NCI-H748 (cell line): ENCODE measurements at regions not wholly inside any gene's neighbourhood (a gene's known extent, or its start where the extent isn't known, plus 50 kb on each side); places are given as distances from the start of the nearest gene placed in this dataset.
"Not testable (repeated sequence)": the region's sequence is repeated elsewhere in the genome, so short reads cannot be mapped to it uniquely, and the experiment has no call there.

Experiments
- DNase-seq: peaks from one replicate; lab custom pipeline; 2025; ENCODE audit not compliant: unreplicated experiment; lab: John Stamatoyannopoulos, UW

- not testable (repeated sequence) for DNase-seq
Measured at GRCh38 chr9:41771693-41772092, 357.5 kb downstream of the CNTNAP3B start.

- DNase-seq: not testable (repeated sequence)
Measured at GRCh38 chr9:41754822-41755221, 374.4 kb downstream of the CNTNAP3B start.

GRCh38 chr9:41754403-41754802 is 374.8 kb downstream of the CNTNAP3B start:
- not testable (repeated sequence) for DNase-seq

- DNase-seq: not testable (repeated sequence)
Measured at GRCh38 chr9:41741897-41742296, 387.3 kb downstream of the CNTNAP3B start.

- DNase-seq: not testable (repeated sequence)
Measured at GRCh38 chr9:41741173-41741572, 388.1 kb downstream of the CNTNAP3B start.

GRCh38 chr9:41738681-41739080 is 390.5 kb downstream of the CNTNAP3B start:
- DNase-seq: not testable (repeated sequence)

GRCh38 chr9:41699190-41699589 is 430.0 kb downstream of the CNTNAP3B start:
- not testable (repeated sequence) for DNase-seq

GRCh38 chr9:41697080-41697479 is 432.1 kb downstream of the CNTNAP3B start:
- DNase-seq: not testable (repeated sequence)

GRCh38 chr9:41679312-41679711 is 449.9 kb downstream of the CNTNAP3B start:
- not testable (repeated sequence) for DNase-seq

- DNase-seq: not testable (repeated sequence)
Measured at GRCh38 chr9:41663497-41664036, 465.7 kb downstream of the CNTNAP3B start.

- DNase-seq: not testable (repeated sequence)
Measured at GRCh38 chr9:41658706-41659105, 469.6 kb upstream of the ZNG1F start.

GRCh38 chr9:41658116-41658515 is 469.0 kb upstream of the ZNG1F start:
- not testable (repeated sequence) for DNase-seq

- DNase-seq: not testable (repeated sequence)
Measured at GRCh38 chr9:41657141-41657540, 468.0 kb upstream of the ZNG1F start.

- DNase-seq: not testable (repeated sequence)
Measured at GRCh38 chr9:41655071-41655554, 466.0 kb upstream of the ZNG1F start.

GRCh38 chr9:41654349-41654748 is 465.2 kb upstream of the ZNG1F start:
- not testable (repeated sequence) for DNase-seq

- not testable (repeated sequence) for DNase-seq
Measured at GRCh38 chr9:41653560-41654340, 464.6 kb upstream of the ZNG1F start.

GRCh38 chr9:41652800-41653199 is 463.7 kb upstream of the ZNG1F start:
- DNase-seq: not testable (repeated sequence)

GRCh38 chr9:41652100-41652713 is 463.1 kb upstream of the ZNG1F start:
- DNase-seq: not testable (repeated sequence)

GRCh38 chr9:41650086-41650485 is 461.0 kb upstream of the ZNG1F start:
- DNase-seq: not testable (repeated sequence)

- not testable (repeated sequence) for DNase-seq
Measured at GRCh38 chr9:41648564-41648963, 459.4 kb upstream of the ZNG1F start.

GRCh38 chr9:41646246-41646645 is 457.1 kb upstream of the ZNG1F start:
- not testable (repeated sequence) for DNase-seq
